Renal cortex interstitium (tissue), 11 donors: ENCODE measurements at regions not wholly inside any gene's neighbourhood (a gene's known extent, or its start where the extent isn't known, plus 50 kb on each side); places are given as distances from the start of the nearest gene placed in this dataset.
"Not testable (repeated sequence)": the region's sequence is repeated elsewhere in the genome, so short reads cannot be mapped to it uniquely, and the experiment has no call there.

Experiments used
- DNase-seq, 11 donors: peaks; one replicate each; pipeline ENCODE4 v3.0.0-alpha.2; 2013; ENCODE audit warnings: low read depth in 9 of 11, low spot score in 4 of 11; ENCODE audit errors: extremely low read depth in 1 of 11

- DNase-seq = no peak
Measured at GRCh38 chr15:26020871-26021270, 157.7 kb upstream of the ATP10A start.

DNA sequence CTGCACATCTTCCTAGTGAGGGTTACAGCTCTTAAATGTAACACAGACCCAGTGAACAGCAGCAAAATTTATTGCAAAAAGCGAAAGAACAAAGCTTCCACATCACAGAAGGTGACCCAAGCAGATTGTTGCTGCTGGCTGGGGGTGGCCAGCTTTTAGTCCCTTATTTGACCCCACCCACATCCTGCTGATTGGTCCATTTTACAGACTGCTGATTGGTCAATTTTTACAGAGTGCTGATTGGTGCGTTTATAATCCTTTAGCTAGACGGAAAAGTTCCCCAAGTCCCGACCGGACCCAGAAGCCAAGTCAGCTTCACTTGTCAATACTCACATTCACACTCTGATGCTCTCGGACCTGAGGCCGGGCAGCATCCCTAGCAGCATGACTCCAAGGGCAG is 154.5 kb upstream of the ATP10A start:
- DNase-seq = no peak

GRCh38 chr15:26015516-26016075 is 152.5 kb upstream of the ATP10A start:
- DNase-seq = peak in 1 of 11 donors; percentile 25

DNA sequence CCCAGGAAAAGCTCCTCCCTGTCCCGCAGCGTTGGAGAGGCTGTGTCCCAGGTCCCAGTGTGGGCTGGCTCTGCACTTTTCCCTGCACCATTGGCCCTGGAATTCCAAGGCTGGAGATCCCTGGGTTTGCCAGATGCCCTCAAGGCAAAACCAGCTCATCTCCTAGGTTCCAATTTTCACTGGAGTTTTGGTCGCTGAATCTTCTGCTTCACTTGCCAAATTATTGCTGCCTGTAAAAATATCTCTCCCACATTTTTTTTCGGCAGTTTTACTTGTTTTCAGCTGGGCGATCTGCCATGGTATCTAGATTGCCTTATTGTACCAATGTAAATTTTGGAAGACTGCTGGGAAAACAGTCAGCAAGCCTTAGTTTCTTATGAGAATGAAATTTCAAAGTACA is 150.9 kb upstream of the ATP10A start:
- DNase-seq = no peak

- no peak for DNase-seq
Measured at GRCh38 chr15:26011916-26012315, 148.8 kb upstream of the ATP10A start.

- no peak for DNase-seq
Measured at GRCh38 chr15:26007151-26007550, 144.0 kb upstream of the ATP10A start.

- DNase-seq = no peak
Measured at GRCh38 chr15:26001201-26001600, 138.1 kb upstream of the ATP10A start.

GRCh38 chr15:25993506-25993905 is 130.4 kb upstream of the ATP10A start:
- DNase-seq = peak in 3 of 11 donors; percentile 27 to 46 (median 38)

DNA sequence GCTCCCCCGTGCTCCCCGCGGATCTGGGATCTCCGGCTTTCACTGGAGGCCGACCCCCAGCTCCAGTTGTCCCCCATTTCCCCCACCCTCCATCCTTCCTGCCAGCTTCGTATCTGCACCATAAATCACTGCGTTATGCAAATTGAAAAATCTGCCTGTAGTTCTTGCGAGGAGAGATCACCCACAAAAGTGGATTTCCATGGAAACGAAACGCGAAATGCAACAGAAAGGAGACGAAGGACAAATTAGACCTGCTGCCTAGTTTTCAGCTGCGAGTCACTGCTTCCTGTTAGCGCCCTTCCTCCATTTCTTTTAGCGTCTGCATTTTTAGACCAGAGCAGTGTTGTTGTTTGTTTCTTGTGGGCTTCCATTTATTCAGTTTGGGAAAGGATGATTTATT is 127.1 kb upstream of the ATP10A start:
- no peak for DNase-seq

GRCh38 chr15:25989327-25989726 is 126.2 kb upstream of the ATP10A start:
- DNase-seq = no peak

GRCh38 chr15:25988716-25989115 is 125.6 kb upstream of the ATP10A start:
- not testable (repeated sequence) for DNase-seq

GRCh38 chr15:25987638-25988037 is 124.5 kb upstream of the ATP10A start:
- DNase-seq = no peak

- no peak for DNase-seq
Measured at GRCh38 chr15:25985165-25985564, 122.0 kb upstream of the ATP10A start.

DNA sequence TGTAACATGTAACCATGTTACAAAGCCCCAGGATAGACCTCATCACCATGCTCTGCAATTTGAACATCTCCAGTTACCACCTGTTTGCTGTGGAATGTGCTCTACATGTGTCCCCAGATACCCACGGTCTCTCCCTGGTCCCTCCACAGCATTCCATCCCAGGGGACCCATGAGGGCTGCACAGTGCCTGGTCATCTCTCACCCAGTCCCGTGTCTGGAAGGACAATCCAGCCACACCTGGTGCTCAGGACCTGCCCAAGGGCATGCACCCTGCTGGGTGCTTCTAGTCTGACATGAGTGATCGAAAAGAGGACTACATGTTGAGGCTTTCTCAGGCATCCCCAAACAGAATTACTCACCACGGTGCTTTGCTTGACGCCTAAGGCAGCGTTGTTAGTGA is 119.6 kb upstream of the ATP10A start:
- DNase-seq = no peak

DNA sequence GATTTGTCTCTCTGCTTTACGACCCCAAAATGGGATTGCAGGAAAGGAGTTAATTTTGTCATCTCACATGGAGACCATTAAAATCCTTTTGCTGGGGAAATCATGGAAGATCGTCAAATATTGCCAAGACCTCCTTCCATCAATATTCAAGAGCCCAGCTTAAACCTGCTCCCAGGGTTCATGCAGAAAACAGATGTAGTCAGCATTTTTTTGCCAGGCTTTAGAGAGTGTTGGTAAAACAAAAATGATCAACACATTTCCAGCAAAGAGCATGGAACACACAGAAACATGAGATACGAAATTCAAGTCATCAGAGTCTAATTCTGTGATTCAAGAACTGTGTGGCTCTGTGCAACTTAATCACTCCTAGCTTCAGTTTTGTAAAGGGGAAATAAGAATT is 118.0 kb upstream of the ATP10A start:
- DNase-seq = no peak

DNA sequence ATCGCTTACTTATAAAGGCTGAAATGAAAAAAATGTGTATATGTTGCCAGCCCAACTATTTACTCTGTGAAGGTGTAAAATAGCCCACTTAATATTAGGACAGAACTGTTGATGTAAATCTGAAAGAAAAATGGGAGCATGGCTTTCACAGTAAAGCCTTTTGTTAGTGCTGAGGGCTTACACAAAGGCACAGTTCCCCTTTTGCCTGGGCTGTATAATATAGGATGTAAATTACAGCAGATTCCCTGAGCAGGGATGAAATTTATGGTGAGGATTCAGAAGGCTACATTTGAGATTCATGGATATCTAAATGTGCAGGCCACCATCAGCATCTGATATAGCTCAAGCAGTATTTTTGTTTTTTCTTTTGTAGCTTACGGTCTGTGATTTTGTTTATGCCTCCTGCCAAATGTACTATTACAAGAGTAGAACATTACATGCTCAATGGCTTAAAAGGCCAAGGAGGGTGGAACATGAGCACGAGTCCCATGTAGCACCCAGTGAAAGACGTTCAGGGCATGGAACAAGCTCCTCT is 109.1 kb upstream of the ATP10A start:
- DNase-seq = peak in 2 of 11 donors; percentile 23 to 25

- no peak for DNase-seq
Measured at GRCh38 chr15:25971053-25971452, 107.9 kb upstream of the ATP10A start.

DNA sequence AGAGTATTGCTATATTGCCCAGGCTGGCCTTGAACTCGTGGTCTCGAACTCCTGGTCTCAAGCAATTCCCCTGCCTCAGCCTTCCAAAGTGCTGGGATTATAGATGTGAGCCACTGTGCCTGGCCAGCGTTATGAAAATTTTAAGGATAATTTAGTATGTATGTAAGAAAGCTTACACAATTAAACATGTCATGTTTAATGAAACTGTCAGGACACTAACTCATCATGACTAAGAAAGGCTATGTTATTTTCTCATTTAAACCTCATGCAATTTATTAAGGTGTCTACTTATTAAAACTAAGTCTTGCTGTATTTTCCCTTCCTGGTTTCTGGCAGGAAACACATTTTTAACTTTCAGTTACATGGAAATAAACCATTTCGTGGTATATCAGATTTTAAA is 106.8 kb upstream of the ATP10A start:
- DNase-seq = no peak

- no peak for DNase-seq
Measured at GRCh38 chr15:25967116-25967515, 104.0 kb upstream of the ATP10A start.

GRCh38 chr15:25965326-25965725 is 102.2 kb upstream of the ATP10A start:
- no peak for DNase-seq

DNA sequence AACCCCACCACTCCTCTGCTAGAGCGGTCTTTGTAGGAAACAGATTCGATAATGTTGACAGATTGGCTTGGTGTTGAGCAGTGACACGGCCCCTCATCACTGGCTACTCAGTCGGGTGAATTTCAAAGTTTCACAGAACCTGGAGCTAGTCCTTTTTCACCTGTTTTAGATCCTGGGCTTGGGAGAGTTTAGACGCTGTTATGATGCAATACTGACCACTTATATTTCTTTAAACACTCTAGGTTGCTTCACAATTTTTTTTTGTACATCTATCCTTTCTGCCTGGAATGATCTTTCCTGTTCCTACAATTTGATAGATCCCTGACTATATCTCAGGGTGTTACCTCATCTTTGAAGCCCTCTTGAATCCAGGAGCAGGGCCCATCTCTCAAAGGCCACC is 97.1 kb upstream of the ATP10A start:
- no peak for DNase-seq
